GM23338 (cell line): ENCODE measurements at regions not wholly inside any gene's neighbourhood (a gene's known extent, or its start where the extent isn't known, plus 50 kb on each side); places are given as distances from the start of the nearest gene placed in this dataset.

Experiments
- CREB1 ChIP-seq: fragments of 250-450 bp; sonication (Bioruptor Pico); IDR thresholded peaks from 2 replicates; pipeline ENCODE4 v1.5.0; 2020; ENCODE audit warnings: low read depth, mild to moderate bottlenecking, moderate library complexity
- EZH2phosphoT487 ChIP-seq: fragments of 200-600 bp; sonication (generic); IDR thresholded peaks from one replicate; pipeline ENCODE4 v1.8.1; 2018; ENCODE audit warnings: antibody characterized with exemption; ENCODE audit not compliant: unreplicated experiment
- NANOG ChIP-seq: IDR thresholded peaks from 2 replicates; pipeline ENCODE4 v1.6.1; 2016; ENCODE audit warnings: antibody characterized with exemption, borderline replicate concordance
- POLR2AphosphoS5 ChIP-seq: IDR thresholded peaks from 2 replicates; pipeline ENCODE4 v1.6.1; 2016; ENCODE audit warnings: antibody characterized with exemption, low read depth
- REST ChIP-seq: IDR thresholded peaks from one replicate; pipeline ENCODE4 v1.6.1; 2018; ENCODE audit warnings: antibody characterized with exemption; ENCODE audit not compliant: unreplicated experiment
- STAT1 ChIP-seq: IDR thresholded peaks from one replicate; pipeline ENCODE4 v1.6.1; 2016; ENCODE audit warnings: antibody characterized with exemption; ENCODE audit not compliant: unreplicated experiment
- ZNF114 ChIP-seq: fragments of 250-450 bp; sonication (Bioruptor Pico); IDR thresholded peaks from 2 replicates; pipeline ENCODE4 v1.5.0; 2020; ENCODE audit warnings: mild to moderate bottlenecking, moderate library complexity
- ZNF331 ChIP-seq: fragments of 250-450 bp; sonication (Bioruptor Pico); IDR thresholded peaks from 2 replicates; pipeline ENCODE4 v1.5.0; 2020; ENCODE audit warnings: low read depth, mild to moderate bottlenecking, moderate library complexity
- TF ChIP-seq, protein P1 (sequence below): fragments of 250-450 bp; sonication (Bioruptor Pico); IDR thresholded peaks from 2 replicates; pipeline ENCODE4 v1.5.0; 2020; ENCODE audit warnings: mild to moderate bottlenecking, moderate library complexity

DNA sequence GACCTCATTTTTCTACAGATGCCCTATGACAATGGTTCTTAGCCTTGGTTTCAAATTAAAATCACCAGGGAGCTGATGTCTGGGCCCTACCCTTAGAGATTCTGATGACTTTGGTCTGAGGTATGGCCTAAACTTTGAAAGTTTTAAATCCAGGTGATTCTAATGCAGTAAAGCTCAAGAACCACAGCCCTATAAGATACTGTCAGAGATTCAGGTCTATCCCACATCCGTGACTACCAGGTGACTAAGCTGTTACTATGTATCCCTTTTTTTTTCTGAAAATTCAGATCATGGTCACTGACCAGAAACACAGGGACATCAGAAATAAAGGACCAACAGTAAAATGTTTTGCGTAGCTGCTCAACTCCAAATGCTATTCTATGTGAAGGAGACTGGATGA is 148.8 kb upstream of the BMP4 start (continued):
- TF ChIP-seq, protein P1, sequence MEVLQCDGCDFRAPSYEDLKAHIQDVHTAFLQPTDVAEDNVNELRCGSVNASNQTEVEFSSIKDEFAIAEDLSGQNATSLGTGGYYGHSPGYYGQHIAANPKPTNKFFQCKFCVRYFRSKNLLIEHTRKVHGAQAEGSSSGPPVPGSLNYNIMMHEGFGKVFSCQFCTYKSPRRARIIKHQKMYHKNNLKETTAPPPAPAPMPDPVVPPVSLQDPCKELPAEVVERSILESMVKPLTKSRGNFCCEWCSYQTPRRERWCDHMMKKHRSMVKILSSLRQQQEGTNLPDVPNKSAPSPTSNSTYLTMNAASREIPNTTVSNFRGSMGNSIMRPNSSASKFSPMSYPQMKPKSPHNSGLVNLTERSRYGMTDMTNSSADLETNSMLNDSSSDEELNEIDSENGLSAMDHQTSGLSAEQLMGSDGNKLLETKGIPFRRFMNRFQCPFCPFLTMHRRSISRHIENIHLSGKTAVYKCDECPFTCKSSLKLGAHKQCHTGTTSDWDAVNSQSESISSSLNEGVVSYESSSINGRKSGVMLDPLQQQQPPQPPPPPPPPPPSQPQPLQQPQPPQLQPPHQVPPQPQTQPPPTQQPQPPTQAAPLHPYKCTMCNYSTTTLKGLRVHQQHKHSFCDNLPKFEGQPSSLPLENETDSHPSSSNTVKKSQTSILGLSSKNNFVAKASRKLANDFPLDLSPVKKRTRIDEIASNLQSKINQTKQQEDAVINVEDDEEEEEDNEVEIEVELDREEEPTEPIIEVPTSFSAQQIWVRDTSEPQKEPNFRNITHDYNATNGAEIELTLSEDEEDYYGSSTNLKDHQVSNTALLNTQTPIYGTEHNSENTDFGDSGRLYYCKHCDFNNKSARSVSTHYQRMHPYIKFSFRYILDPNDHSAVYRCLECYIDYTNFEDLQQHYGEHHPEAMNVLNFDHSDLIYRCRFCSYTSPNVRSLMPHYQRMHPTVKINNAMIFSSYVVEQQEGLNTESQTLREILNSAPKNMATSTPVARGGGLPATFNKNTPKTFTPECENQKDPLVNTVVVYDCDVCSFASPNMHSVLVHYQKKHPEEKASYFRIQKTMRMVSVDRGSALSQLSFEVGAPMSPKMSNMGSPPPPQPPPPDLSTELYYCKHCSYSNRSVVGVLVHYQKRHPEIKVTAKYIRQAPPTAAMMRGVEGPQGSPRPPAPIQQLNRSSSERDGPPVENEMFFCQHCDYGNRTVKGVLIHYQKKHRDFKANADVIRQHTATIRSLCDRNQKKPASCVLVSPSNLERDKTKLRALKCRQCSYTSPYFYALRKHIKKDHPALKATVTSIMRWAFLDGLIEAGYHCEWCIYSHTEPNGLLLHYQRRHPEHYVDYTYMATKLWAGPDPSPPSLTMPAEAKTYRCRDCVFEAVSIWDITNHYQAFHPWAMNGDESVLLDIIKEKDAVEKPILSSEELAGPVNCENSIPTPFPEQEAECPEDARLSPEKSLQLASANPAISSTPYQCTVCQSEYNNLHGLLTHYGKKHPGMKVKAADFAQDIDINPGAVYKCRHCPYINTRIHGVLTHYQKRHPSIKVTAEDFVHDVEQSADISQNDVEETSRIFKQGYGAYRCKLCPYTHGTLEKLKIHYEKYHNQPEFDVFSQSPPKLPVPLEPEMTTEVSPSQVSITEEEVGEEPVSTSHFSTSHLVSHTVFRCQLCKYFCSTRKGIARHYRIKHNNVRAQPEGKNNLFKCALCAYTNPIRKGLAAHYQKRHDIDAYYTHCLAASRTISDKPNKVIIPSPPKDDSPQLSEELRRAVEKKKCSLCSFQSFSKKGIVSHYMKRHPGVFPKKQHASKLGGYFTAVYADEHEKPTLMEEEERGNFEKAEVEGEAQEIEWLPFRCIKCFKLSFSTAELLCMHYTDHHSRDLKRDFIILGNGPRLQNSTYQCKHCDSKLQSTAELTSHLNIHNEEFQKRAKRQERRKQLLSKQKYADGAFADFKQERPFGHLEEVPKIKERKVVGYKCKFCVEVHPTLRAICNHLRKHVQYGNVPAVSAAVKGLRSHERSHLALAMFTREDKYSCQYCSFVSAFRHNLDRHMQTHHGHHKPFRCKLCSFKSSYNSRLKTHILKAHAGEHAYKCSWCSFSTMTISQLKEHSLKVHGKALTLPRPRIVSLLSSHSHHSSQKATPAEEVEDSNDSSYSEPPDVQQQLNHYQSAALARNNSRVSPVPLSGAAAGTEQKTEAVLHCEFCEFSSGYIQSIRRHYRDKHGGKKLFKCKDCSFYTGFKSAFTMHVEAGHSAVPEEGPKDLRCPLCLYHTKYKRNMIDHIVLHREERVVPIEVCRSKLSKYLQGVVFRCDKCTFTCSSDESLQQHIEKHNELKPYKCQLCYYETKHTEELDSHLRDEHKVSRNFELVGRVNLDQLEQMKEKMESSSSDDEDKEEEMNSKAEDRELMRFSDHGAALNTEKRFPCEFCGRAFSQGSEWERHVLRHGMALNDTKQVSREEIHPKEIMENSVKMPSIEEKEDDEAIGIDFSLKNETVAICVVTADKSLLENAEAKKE (CRISPR knock-in tag) = no peak
- TF ChIP-seq REST = no peak
- no peak for TF ChIP-seq ZNF114
- TF ChIP-seq NANOG = no peak
- no peak for TF ChIP-seq ZNF331
- TF ChIP-seq CREB1 (CRISPR knock-in tag) = no peak
- TF ChIP-seq EZH2phosphoT487 = no peak
- TF ChIP-seq POLR2AphosphoS5 = no peak
- TF ChIP-seq STAT1 = no peak
